HG02885 (cell line): ENCODE measurements at regions not wholly inside any gene's neighbourhood (a gene's known extent, or its start where the extent isn't known, plus 50 kb on each side); places are given as distances from the start of the nearest gene placed in this dataset.

Source experiments
- ATAC-seq: cut with Tn5 transposase; IDR thresholded peaks from one replicate; pipeline ENCODE4 v1.9.1; 2021; ENCODE audit warnings: mild to moderate bottlenecking; ENCODE audit not compliant: unreplicated experiment, poor library complexity

- ATAC-seq: no peak
Observed at GRCh38 chr1:13965770-13966398, 265.9 kb downstream of the PRDM2 start.

- ATAC-seq: no peak
Observed at GRCh38 chr1:13967707-13968106, 267.7 kb downstream of the PRDM2 start.

- no peak for ATAC-seq
Observed at GRCh38 chr1:13968361-13968760, 268.4 kb downstream of the PRDM2 start.

- ATAC-seq: no peak
Observed at GRCh38 chr1:13970631-13971247, 270.8 kb downstream of the PRDM2 start.

GRCh38 chr1:13976485-13976884 is 276.5 kb downstream of the PRDM2 start:
- ATAC-seq: no peak

- ATAC-seq: no peak
Observed at GRCh38 chr1:13981142-13981541, 281.2 kb downstream of the PRDM2 start.

GRCh38 chr1:13983393-13983792 is 283.4 kb downstream of the PRDM2 start:
- no peak for ATAC-seq

- ATAC-seq: no peak
Observed at GRCh38 chr1:13990939-13991338, 291.0 kb downstream of the PRDM2 start.

- no peak for ATAC-seq
Observed at GRCh38 chr1:13992489-13993285, 292.7 kb downstream of the PRDM2 start.

- ATAC-seq: no peak
Observed at GRCh38 chr1:13994386-13994785, 294.4 kb downstream of the PRDM2 start.

GRCh38 chr1:13996334-13996733 is 296.3 kb downstream of the PRDM2 start:
- no peak for ATAC-seq

GRCh38 chr1:14003552-14003951 is 303.6 kb downstream of the PRDM2 start:
- ATAC-seq: no peak

- no peak for ATAC-seq
Observed at GRCh38 chr1:14009582-14009981, 309.6 kb downstream of the PRDM2 start.

- no peak for ATAC-seq
Observed at GRCh38 chr1:14010476-14010875, 310.5 kb downstream of the PRDM2 start.

- ATAC-seq: no peak
Observed at GRCh38 chr1:14011132-14011531, 311.1 kb downstream of the PRDM2 start.

- no peak for ATAC-seq
Observed at GRCh38 chr1:14011888-14012287, 311.9 kb downstream of the PRDM2 start.

- ATAC-seq: no peak
Observed at GRCh38 chr1:14014929-14015328, 314.9 kb downstream of the PRDM2 start.

GRCh38 chr1:14015917-14016316 is 315.9 kb downstream of the PRDM2 start:
- ATAC-seq: no peak

GRCh38 chr1:14017531-14017961 is 317.6 kb downstream of the PRDM2 start:
- ATAC-seq: no peak

GRCh38 chr1:14019461-14019860 is 319.5 kb downstream of the PRDM2 start:
- ATAC-seq: no peak

GRCh38 chr1:14020006-14020405 is 320.0 kb downstream of the PRDM2 start:
- no peak for ATAC-seq
